ENCODE measurements at regions not wholly inside any gene's neighbourhood (a gene's known extent, or its start where the extent isn't known, plus 50 kb on each side); places are given as distances from the start of the nearest gene placed in this dataset.

GRCh38 chr14:71395636-71396035, 488.4 kb downstream of the PCNX1 start:
- TF ChIP-seq CTCF (IDR thresholded peaks at IDR 0.05; ENCODE audit: low read depth, low read length, missing input control) = no peak
- no peak for TF ChIP-seq RAD21 (IDR thresholded peaks at IDR 0.05)
- TF ChIP-seq SP1 (IDR thresholded peaks at IDR 0.05) = no peak
- TF ChIP-seq REST (IDR thresholded peaks at IDR 0.05) = no peak
- no peak for TF ChIP-seq EGR1 (IDR thresholded peaks at IDR 0.05; ENCODE audit: low read depth in 2 of 2)
- no peak for TF ChIP-seq MAX (IDR thresholded peaks at IDR 0.05)
